PFSK-1 (cell line): ENCODE measurements at regions not wholly inside any gene's neighbourhood (a gene's known extent, or its start where the extent isn't known, plus 50 kb on each side); places are given as distances from the start of the nearest gene placed in this dataset.

Source experiments
- POLR2AphosphoS5 ChIP-seq: IDR thresholded peaks from 2 replicates; pipeline ENCODE4 v1.6.1; 2012; ENCODE audit warnings: low read depth, mild to moderate bottlenecking, control low read depth, low read length, moderate library complexity
- SIN3A ChIP-seq: IDR thresholded peaks from 2 replicates; pipeline ENCODE4 v1.6.1; 2012; ENCODE audit warnings: mild to moderate bottlenecking, low read length, moderate library complexity, borderline replicate concordance; ENCODE audit not compliant: insufficient read depth
- TAF1 ChIP-seq: IDR thresholded peaks from 2 replicates; pipeline ENCODE4 v1.6.1; 2012; ENCODE audit warnings: low read length, control low read depth, borderline replicate concordance; ENCODE audit not compliant: insufficient read depth

DNA sequence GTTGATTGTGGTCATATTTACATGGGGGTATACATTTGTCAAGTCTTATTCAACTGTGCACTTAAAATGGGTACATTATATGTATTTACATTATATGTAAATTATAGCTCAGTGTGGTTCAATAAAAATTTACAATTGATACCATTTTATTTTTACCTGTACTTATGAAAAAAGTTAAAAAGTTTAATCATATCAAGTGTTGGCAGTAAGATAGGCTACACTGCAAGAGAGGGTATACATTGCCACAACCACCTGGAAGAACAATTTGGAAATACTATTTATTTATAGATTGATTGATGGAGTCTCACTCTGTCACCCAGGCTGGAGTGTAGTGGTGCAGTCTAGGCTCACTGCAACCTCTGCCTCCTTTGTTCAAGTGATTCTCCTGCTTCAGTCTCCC, 453.3 kb downstream of the XYLT1 start:
- TF ChIP-seq SIN3A = no peak
- no peak for TF ChIP-seq POLR2AphosphoS5
- TF ChIP-seq TAF1 = no peak
